CD4-positive, alpha-beta T cell (primary cell): ENCODE measurements at regions not wholly inside any gene's neighbourhood (a gene's known extent, or its start where the extent isn't known, plus 50 kb on each side); places are given as distances from the start of the nearest gene placed in this dataset.

ENCODE experiments used
- ATAC-seq: fragments of 200-7000 bp; cut with Tn5 transposase; one replicate; pipeline ENCODE4 v1.10.0; 2022; ENCODE audit warnings: mild to moderate bottlenecking; ENCODE audit not compliant: poor library complexity
- CTCF ChIA-PET: fragments of 350-600 bp; sonication (Branson Sonifier 250); formaldehyde crosslinking; loops from one replicate; lab custom pipeline; 2021; ENCODE audit warnings: antibody characterized with exemption, inconsistent platforms; lab: Charles Lee
- POLR2A ChIA-PET: fragments of 350-600 bp; sonication (Branson Sonifier 250); formaldehyde crosslinking; loops from one replicate; lab custom pipeline; 2021; ENCODE audit warnings: antibody characterized with exemption, inconsistent platforms; lab: Charles Lee
- DNase-seq, 14 experiments: peaks; one replicate each; pipeline ENCODE4 v3.0.0-alpha.2; 2013 to 2020; ENCODE audit warnings: mixed read lengths in 2 of 14
- H3K27ac ChIP-seq, 2 donors: one replicate each; pipeline versions ENCODE4 v1.5.1 to v1.7.0; 2013; ENCODE audit warnings: low read length in 2 of 2, low read depth in 1 of 2, mild to moderate bottlenecking in 1 of 2
- H3K27me3 ChIP-seq, 2 experiments: 1 replicate in 1 of 2; 2 replicates in 1 of 2; pipeline versions ENCODE4 v1.6.1 to v1.7.0; 2013; ENCODE audit warnings: low read length in 2 of 2, control low read depth in 1 of 2, mild to moderate bottlenecking in 1 of 2, moderate library complexity in 1 of 2; ENCODE audit not compliant: insufficient read depth in 2 of 2, control insufficient read depth in 1 of 2
- H3K36me3 ChIP-seq: one replicate; pipeline ENCODE4 v1.6.1; 2013; ENCODE audit warnings: low read length, control low read depth; ENCODE audit not compliant: insufficient read depth
- H3K4me1 ChIP-seq: one replicate; pipeline ENCODE4 v1.6.1; 2013; ENCODE audit warnings: low read length, control low read depth; ENCODE audit not compliant: insufficient read depth
- H3K4me3 ChIP-seq: one replicate; pipeline ENCODE4 v1.5.1; 2013; ENCODE audit warnings: mild to moderate bottlenecking, low read length, moderate library complexity
- H3K9me3 ChIP-seq, 2 experiments: 1 replicate in 1 of 2; 2 replicates in 1 of 2; pipeline versions ENCODE4 v1.6.1 to v1.7.0; 2013; ENCODE audit warnings: low read length in 2 of 2, mild to moderate bottlenecking in 2 of 2, control low read depth in 1 of 2, moderate library complexity in 1 of 2; ENCODE audit not compliant: control insufficient read depth in 1 of 2, insufficient read depth in 1 of 2
- H3K27ac Mint-ChIP-seq: one replicate; pipeline ENCODE4 v1.8.0; 2020; ENCODE audit warnings: mixed read lengths
- H3K27me3 Mint-ChIP-seq: one replicate; pipeline ENCODE4 v1.8.0; 2021; ENCODE audit warnings: mixed read lengths
- H3K36me3 Mint-ChIP-seq: one replicate; pipeline ENCODE4 v1.8.0; 2021; ENCODE audit warnings: low read depth, mixed read lengths
- H3K4me1 Mint-ChIP-seq: one replicate; pipeline ENCODE4 v1.8.0; 2021; ENCODE audit warnings: low read depth, mixed read lengths
- H3K4me3 Mint-ChIP-seq: one replicate; pipeline ENCODE4 v1.8.0; 2020; ENCODE audit warnings: mild to moderate bottlenecking, mixed read lengths
- H3K9me3 Mint-ChIP-seq: one replicate; pipeline ENCODE4 v1.8.0; 2020; ENCODE audit warnings: mixed read lengths
- CTCF ChIP-seq: fragments of 200-600 bp; IDR thresholded peaks from one replicate; pipeline ENCODE4 v1.8.0; 2022; ENCODE audit warnings: antibody characterized with exemption, mild to moderate bottlenecking
- intact Hi-C, 2 experiments: fragments of 100-400 bp; cut with DNase I in 1 of 2; cut with micrococcal nuclease in 1 of 2; formaldehyde crosslinking; loops; one replicate each; pipeline versions ENCODE4 v1.15.1 to v1.9.0; 2023 to 2025; cut with DNase I, micrococcal nuclease

GRCh38 chr16:59500601-59501000, 766.5 kb upstream of the GOT2 start:
- Mint-ChIP-seq H3K27me3 (no peaks in the 10 kb centered on the region), H3K36me3 (no peaks in the 10 kb centered on the region), H3K9me3 (peaks cover 3% of the 10 kb centered on the region), H3K4me3 (no peak overlapping the region), H3K27ac (no peak overlapping the region), H3K4me1 (no peaks in the 10 kb centered on the region)
- Histone ChIP-seq H3K27ac (no peak overlapping the region), H3K27me3 (no peaks in the 10 kb centered on the region), H3K4me3 (no peak overlapping the region), H3K36me3 (no peaks in the 10 kb centered on the region), H3K4me1 (no peaks in the 10 kb centered on the region), H3K9me3 (peaks cover 0 to 4% of the 10 kb centered on the region in 2 experiments)
- TF ChIP-seq CTCF: no peak
- DNase-seq: no peak
- CTCF ChIA-PET: no interaction called here
- no peak for ATAC-seq
- POLR2A ChIA-PET: no interaction called here
- intact Hi-C loops: no loop called here

GRCh38 chr16:59487067-59487466, 753.0 kb upstream of the GOT2 start:
- Histone ChIP-seq H3K4me1 (no peaks in the 10 kb centered on the region), H3K27me3 (no peaks in the 10 kb centered on the region), H3K9me3 (peaks cover 0 to under 1% of the 10 kb centered on the region in 2 experiments), H3K27ac (no peak overlapping the region), H3K4me3 (no peak overlapping the region), H3K36me3 (no peaks in the 10 kb centered on the region)
- ChIA-PET POLR2A (no interaction called here), CTCF (no interaction called here)
- Mint-ChIP-seq H3K36me3 (no peaks in the 10 kb centered on the region), H3K4me3 (no peak overlapping the region), H3K9me3 (peaks cover 14% of the 10 kb centered on the region), H3K27me3 (no peaks in the 10 kb centered on the region), H3K27ac (no peak overlapping the region), H3K4me1 (no peaks in the 10 kb centered on the region)
- intact Hi-C loops: no loop called here
- no peak for TF ChIP-seq CTCF
- DNase-seq (no peak), ATAC-seq (no peak)

GRCh38 chr16:59484833-59485516, 750.9 kb upstream of the GOT2 start:
- CTCF ChIA-PET: no interaction called here
- intact Hi-C loops: no loop called here
- ATAC-seq: no peak

More at GRCh38 chr16:59484833-59485516, 750.9 kb upstream of the GOT2 start:
- H3K27me3 ChIP-seq: no peaks in the 10 kb centered on the region
- H3K4me3 ChIP-seq: no peak overlapping the region
- H3K9me3 Mint-ChIP-seq: peaks cover 18% of the 10 kb centered on the region
- no peak for TF ChIP-seq CTCF
- no peak overlapping the region for H3K27ac ChIP-seq
- POLR2A ChIA-PET: no interaction called here
- peaks cover 0 to 7% of the 10 kb centered on the region in 2 experiments for H3K9me3 ChIP-seq
- H3K36me3 Mint-ChIP-seq: no peaks in the 10 kb centered on the region
- DNase-seq: no peak
- H3K4me1 Mint-ChIP-seq: no peaks in the 10 kb centered on the region
- H3K4me1 ChIP-seq: no peaks in the 10 kb centered on the region
- no peak overlapping the region for H3K27ac Mint-ChIP-seq
- no peaks in the 10 kb centered on the region for H3K36me3 ChIP-seq
- H3K4me3 Mint-ChIP-seq: no peak overlapping the region
- no peaks in the 10 kb centered on the region for H3K27me3 Mint-ChIP-seq
